A673 (cell line): ENCODE measurements at regions not wholly inside any gene's neighbourhood (a gene's known extent, or its start where the extent isn't known, plus 50 kb on each side); places are given as distances from the start of the nearest gene placed in this dataset.
"Not testable (repeated sequence)": the region's sequence is repeated elsewhere in the genome, so short reads cannot be mapped to it uniquely, and the experiment has no call there.

ENCODE experiments used
- BruUV-seq: library from RNA; stranded (reverse); fragments of 400-500 nt; replicated peaks from 2 replicates; lab custom pipeline; 2021; lab: Mats Ljungman, UMichigan
- CTCF ChIA-PET: fragments of 300-600 bp; sonication (Branson Sonifier 250); formaldehyde crosslinking; loops from one replicate; lab custom pipeline; 2022; ENCODE audit warnings: antibody characterized with exemption; lab: Charles Lee
- POLR2A ChIA-PET: fragments of 300-600 bp; sonication (Branson Sonifier 250); formaldehyde crosslinking; loops from one replicate; lab custom pipeline; 2022; ENCODE audit warnings: antibody characterized with exemption; ENCODE audit not compliant: low non-redundant PET; lab: Charles Lee
- DNase-seq: peaks from one replicate; pipeline ENCODE4 v3.0.0-alpha.2; 2015; ENCODE audit warnings: low spot score
- H3K27ac ChIP-seq: fragments of 200-600 bp; sonication (generic); 2 replicates; pipeline ENCODE4 v1.5.1; 2016; ENCODE audit warnings: mixed run types, low read depth, mild to moderate bottlenecking, mixed read lengths, antibody characterized with exemption, low read length; ENCODE audit not compliant: poor library complexity, severe bottlenecking
- H3K27me3 ChIP-seq: fragments of 200-600 bp; sonication (generic); replicated peaks from 2 replicates; pipeline ENCODE4 v1.6.1; 2017; ENCODE audit warnings: mixed run types, low read depth, mild to moderate bottlenecking, mixed read lengths, antibody characterized with exemption, low read length; ENCODE audit not compliant: insufficient read depth, poor library complexity
- H3K36me3 ChIP-seq: fragments of 200-600 bp; sonication (generic); 2 replicates; pipeline ENCODE4 v1.6.1; 2016; ENCODE audit warnings: mixed run types, mild to moderate bottlenecking, mixed read lengths, antibody characterized with exemption, low read length; ENCODE audit not compliant: insufficient read depth, poor library complexity, severe bottlenecking
- H3K4me1 ChIP-seq: fragments of 200-600 bp; sonication (generic); 2 replicates; pipeline ENCODE4 v1.6.1; 2017; ENCODE audit warnings: mixed run types, mild to moderate bottlenecking, mixed read lengths, antibody characterized with exemption, low read length; ENCODE audit not compliant: insufficient read depth, poor library complexity, severe bottlenecking
- H3K4me3 ChIP-seq: fragments of 200-600 bp; sonication (generic); 2 replicates; pipeline ENCODE4 v1.5.1; 2016; ENCODE audit warnings: low read depth, mixed run types, mild to moderate bottlenecking, mixed read lengths, low read length; ENCODE audit not compliant: poor library complexity, severe bottlenecking
- H3K9me3 ChIP-seq: fragments of 200-600 bp; sonication (generic); 2 replicates; pipeline ENCODE4 v1.6.1; 2016; ENCODE audit warnings: mixed run types, low read depth, mild to moderate bottlenecking, mixed read lengths, antibody characterized with exemption, low read length; ENCODE audit not compliant: poor library complexity, severe bottlenecking
- EZH2 ChIP-seq: fragments of 200-600 bp; sonication (generic); IDR thresholded peaks from 2 replicates; pipeline ENCODE4 v1.6.1; 2017; ENCODE audit warnings: borderline replicate concordance, low read depth, mild to moderate bottlenecking, mixed read lengths, antibody characterized with exemption, low read length; ENCODE audit not compliant: poor library complexity, severe bottlenecking
- intact Hi-C: fragments of 100-400 bp; cut with micrococcal nuclease; formaldehyde crosslinking; loops from one replicate; pipeline ENCODE4 v1.10.0; 2022; ENCODE audit not compliant: unreplicated experiment
- TF ChIP-seq, protein P1 (sequence below): fragments of 300-800, 200-600 bp; sonication (generic); conservative IDR thresholded peaks from 2 replicates; pipeline ENCODE4 v1.5.1; 2017; ENCODE audit warnings: low read depth, mild to moderate bottlenecking, antibody characterized with exemption, low read length, moderate library complexity, mixed read lengths

DNA sequence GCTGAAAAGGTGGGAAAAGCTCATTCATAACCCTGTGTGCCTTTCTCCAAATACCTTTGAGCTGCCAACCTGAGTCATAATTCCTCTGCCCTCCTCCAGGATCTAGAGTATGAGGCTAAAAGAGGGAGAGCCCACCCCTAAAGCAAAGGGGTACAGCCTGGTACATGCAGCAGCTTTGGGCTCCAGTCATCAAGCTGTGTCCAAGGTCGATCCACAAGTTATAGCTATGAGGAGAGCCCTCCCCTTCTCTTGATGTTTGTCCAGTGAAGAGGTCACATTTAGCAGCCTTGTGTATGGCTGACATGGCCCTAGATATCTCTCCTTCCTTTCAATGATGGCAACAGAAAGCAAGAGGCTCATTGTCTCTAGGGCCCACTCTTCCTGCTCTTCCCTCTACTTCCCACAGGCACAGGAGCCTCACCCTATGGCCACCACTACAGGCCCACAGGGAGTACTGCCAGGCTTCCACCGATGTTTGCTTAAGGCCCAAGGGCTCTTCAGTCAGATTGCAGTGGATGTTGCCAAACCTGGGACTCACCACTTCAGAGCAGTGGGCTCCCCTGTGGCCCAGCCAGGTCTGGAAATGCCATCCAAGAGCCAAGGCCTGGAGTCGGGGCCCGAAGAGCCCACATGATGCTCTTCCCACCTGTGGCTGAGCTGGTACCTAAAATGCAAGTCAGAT lies 176.8 kb downstream of the CD83 start:
- H3K27ac ChIP-seq: no peak overlapping the region
- no peaks in the 10 kb centered on the region for H3K27me3 ChIP-seq
- no peak overlapping the region for H3K4me3 ChIP-seq
- no TSS peak for BruUV-seq
- no peaks in the 10 kb centered on the region for H3K36me3 ChIP-seq
- POLR2A ChIA-PET: no interaction called here
- CTCF ChIA-PET: no interaction called here
- H3K9me3 ChIP-seq: no peaks in the 10 kb centered on the region
- no peak for DNase-seq
- H3K4me1 ChIP-seq: no peaks in the 10 kb centered on the region
- TF ChIP-seq EZH2: no peak
- TF ChIP-seq, protein P1, sequence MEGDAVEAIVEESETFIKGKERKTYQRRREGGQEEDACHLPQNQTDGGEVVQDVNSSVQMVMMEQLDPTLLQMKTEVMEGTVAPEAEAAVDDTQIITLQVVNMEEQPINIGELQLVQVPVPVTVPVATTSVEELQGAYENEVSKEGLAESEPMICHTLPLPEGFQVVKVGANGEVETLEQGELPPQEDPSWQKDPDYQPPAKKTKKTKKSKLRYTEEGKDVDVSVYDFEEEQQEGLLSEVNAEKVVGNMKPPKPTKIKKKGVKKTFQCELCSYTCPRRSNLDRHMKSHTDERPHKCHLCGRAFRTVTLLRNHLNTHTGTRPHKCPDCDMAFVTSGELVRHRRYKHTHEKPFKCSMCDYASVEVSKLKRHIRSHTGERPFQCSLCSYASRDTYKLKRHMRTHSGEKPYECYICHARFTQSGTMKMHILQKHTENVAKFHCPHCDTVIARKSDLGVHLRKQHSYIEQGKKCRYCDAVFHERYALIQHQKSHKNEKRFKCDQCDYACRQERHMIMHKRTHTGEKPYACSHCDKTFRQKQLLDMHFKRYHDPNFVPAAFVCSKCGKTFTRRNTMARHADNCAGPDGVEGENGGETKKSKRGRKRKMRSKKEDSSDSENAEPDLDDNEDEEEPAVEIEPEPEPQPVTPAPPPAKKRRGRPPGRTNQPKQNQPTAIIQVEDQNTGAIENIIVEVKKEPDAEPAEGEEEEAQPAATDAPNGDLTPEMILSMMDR: no peak
- intact Hi-C loops: no loop called here

DNA sequence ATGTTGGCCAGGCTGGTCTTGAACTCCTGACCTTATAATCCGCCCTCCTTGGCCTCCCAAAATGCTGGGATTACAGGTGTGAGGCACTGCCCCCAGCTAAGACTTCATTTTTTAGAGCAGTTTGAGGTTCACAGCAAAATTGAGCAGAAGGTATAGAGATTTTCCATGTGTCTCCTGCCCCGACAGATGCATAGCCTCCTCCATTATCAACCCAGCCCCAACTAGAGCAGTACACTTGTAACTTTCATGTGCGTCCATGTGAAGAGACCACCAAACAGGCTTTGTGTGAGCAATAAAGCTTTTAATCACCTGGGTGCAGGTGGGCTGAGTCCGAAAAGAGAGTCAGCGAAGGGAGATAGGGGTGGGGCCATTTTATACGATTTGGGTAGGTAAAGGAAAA lies 179.1 kb downstream of the CD83 start:
- POLR2A ChIA-PET, BruUV-seq, CTCF ChIA-PET, H3K27me3 ChIP-seq, H3K36me3 ChIP-seq, intact Hi-C loops, DNase-seq, H3K4me3 ChIP-seq, H3K4me1 ChIP-seq, H3K9me3 ChIP-seq, H3K27ac ChIP-seq: not testable (repeated sequence)

DNA sequence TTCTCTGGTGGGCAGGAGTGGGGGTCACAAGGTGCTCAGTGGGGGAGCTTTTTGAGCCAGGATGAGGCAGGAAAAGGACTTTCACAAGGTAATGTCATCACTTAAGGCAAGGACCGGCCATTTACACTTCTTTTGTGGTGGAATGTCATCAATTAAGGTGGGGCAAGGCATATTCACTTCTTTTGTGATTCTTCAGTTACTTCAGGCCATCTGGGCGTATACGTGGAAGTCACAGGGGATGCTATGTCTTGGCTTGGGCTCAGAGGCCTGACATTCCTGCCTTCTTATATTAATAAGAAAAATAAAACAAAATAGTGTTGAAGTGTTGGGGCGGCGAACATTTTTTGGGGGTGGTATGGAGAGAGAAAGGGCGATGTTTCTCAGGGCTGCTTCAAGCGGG lies 179.5 kb downstream of the CD83 start:
- H3K4me3 ChIP-seq, POLR2A ChIA-PET, H3K27me3 ChIP-seq, H3K36me3 ChIP-seq, H3K27ac ChIP-seq, H3K4me1 ChIP-seq, DNase-seq, intact Hi-C loops, BruUV-seq, CTCF ChIA-PET, H3K9me3 ChIP-seq: not testable (repeated sequence)

DNA sequence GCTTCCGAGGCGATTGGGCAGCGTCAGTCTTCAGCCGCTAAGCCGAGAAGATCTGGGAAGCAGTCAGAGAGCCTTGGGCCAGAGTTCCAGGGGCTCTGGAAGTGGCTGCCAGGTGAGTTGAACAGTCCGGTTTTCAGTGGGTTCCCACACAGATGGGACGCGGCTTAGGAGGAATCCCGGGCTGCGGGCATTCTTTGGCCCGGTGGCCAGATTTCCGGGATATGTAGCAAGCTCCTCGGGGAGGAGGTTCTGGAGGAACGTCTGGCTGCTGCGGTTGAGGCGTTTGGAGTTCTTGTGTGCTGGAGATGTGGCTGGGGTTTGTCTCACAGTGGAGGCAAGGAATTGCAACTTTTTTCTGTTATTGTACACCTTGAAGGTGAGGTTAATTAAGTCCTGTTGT lies 182.6 kb downstream of the CD83 start:
- H3K4me1 ChIP-seq, H3K36me3 ChIP-seq, intact Hi-C loops, H3K27me3 ChIP-seq, H3K9me3 ChIP-seq, CTCF ChIA-PET, BruUV-seq, H3K27ac ChIP-seq, H3K4me3 ChIP-seq, POLR2A ChIA-PET, DNase-seq: not testable (repeated sequence)

DNA sequence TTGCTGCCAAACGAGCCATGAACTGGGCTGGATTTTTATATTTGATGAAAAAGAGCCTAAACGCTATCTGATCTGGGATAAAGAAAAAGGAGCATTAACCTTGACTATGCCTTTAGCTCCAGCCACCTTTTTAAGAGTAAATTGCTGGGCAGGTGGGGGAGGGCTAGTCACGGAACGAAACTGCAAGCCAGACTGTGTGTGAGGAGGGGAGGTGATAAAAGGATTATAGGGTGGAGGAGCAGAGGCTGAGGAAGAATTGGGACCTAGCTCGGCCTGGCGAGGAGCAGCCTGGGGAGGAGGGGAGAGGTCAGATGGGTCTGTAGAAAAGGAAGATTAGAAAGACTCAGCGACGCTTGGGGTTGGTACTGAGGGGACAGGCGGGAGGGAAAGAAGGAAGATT lies 183.1 kb downstream of the CD83 start:
- H3K27me3 ChIP-seq, DNase-seq, intact Hi-C loops, H3K27ac ChIP-seq, H3K36me3 ChIP-seq, BruUV-seq, H3K9me3 ChIP-seq, H3K4me1 ChIP-seq, H3K4me3 ChIP-seq, CTCF ChIA-PET, POLR2A ChIA-PET: not testable (repeated sequence)

DNA sequence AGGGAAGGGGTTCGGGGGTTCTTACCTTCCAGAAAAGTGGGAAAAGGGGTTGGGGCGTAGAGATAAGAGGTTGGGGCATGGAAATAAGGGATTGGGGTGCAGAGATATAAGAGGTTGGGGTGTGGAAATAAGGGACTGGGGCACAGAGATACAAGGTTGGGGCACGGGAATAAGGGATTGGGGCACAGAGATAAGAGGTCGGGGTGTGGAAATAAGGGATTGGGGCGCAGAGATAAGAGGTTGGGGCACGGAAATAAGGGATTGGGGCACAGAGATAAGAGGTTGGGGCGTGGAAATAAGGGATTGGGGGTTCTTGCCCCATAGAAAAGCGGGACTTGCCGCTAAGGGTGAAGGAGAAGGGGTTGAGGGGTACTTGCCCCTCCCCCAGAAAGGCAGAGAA lies 183.9 kb downstream of the CD83 start:
- H3K4me3 ChIP-seq, H3K27me3 ChIP-seq, BruUV-seq, intact Hi-C loops, H3K4me1 ChIP-seq, H3K36me3 ChIP-seq, POLR2A ChIA-PET, H3K27ac ChIP-seq, DNase-seq, CTCF ChIA-PET, H3K9me3 ChIP-seq: not testable (repeated sequence)
